Activated T-helper 1 cell treated with anti-CD3 and anti-CD28 coated beads, Interleukin-12 subunit alpha, Interleukin-12 subunit beta, Interleukin-2, Interleukin-4 antibody, amounts not matched to agents 30 ng/mL and 10 ng/mL and 1 ng/mL, durations not matched to agents 14 hours and 24 hours and 36 hours (primary cell): ENCODE measurements at regions not wholly inside any gene's neighbourhood (a gene's known extent, or its start where the extent isn't known, plus 50 kb on each side); places are given as distances from the start of the nearest gene placed in this dataset.

Experiments
- DNase-seq: peaks from one replicate; pipeline ENCODE4 v3.0.0; 2021; ENCODE audit warnings: low spot score
- H3K27ac Mint-ChIP-seq: one replicate; pipeline ENCODE4 v1.8.0; 2021; ENCODE audit warnings: mild to moderate bottlenecking, mixed read lengths
- H3K27me3 Mint-ChIP-seq: one replicate; pipeline ENCODE4 v1.8.0; 2022; ENCODE audit warnings: mild to moderate bottlenecking, moderate library complexity, mixed read lengths; ENCODE audit not compliant: insufficient read depth
- H3K36me3 Mint-ChIP-seq: one replicate; pipeline ENCODE4 v1.8.0; 2021; ENCODE audit warnings: low read depth, mixed read lengths
- H3K4me1 Mint-ChIP-seq: one replicate; pipeline ENCODE4 v1.8.0; 2021; ENCODE audit warnings: low read depth, mixed read lengths
- H3K4me3 Mint-ChIP-seq: one replicate; pipeline ENCODE4 v1.8.0; 2021; ENCODE audit warnings: mild to moderate bottlenecking, moderate library complexity, mixed read lengths
- H3K9me3 Mint-ChIP-seq: one replicate; pipeline ENCODE4 v1.8.0; 2021; ENCODE audit warnings: mixed read lengths
- intact Hi-C: fragments of 100-400 bp; cut with micrococcal nuclease; formaldehyde crosslinking; loops from one replicate; pipeline ENCODE4 v1.15.1; 2024

DNA sequence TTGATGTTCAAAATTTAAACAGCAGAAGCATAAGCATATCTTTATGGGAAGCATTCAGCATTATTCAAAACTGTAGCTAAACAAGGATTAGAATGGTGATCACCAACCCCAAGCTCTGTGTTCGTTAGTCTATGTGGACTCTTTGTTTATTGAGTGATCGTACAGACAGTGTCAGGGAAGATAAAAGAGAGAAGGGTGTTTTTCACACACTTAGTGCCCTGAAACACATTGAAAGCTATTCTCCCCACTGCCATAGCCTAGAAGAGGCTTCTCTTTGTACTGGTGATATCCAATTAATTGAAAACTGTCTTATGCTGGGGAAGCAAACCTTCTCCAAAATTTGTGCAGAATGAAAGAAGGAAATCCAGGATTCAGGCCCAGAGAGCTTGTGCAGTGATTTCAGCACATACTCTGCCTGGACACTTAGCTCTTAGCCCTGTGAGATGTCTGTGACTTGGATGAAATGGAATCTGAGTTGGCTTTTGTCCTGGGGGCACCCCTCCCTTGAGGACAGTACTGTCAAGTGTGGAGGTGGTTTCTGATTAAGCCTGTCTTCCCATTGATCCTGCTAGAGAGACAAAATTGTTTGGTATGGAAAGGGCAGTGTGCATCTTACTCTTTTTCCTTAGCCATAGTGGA, 125.7 kb upstream of the MTHFD1L start:
- Mint-ChIP-seq H3K36me3 (no peaks in the 10 kb centered on the region), H3K27ac (no peak overlapping the region), H3K4me3 (no peak overlapping the region), H3K9me3 (no peaks in the 10 kb centered on the region), H3K4me1 (no peaks in the 10 kb centered on the region), H3K27me3 (no peaks in the 10 kb centered on the region)
- intact Hi-C loops = loop anchor here (2.0 kb wide), 1 partner anchor 321 kb away; no protein-coding TSS in a partner anchor
- DNase-seq = no peak

DNA sequence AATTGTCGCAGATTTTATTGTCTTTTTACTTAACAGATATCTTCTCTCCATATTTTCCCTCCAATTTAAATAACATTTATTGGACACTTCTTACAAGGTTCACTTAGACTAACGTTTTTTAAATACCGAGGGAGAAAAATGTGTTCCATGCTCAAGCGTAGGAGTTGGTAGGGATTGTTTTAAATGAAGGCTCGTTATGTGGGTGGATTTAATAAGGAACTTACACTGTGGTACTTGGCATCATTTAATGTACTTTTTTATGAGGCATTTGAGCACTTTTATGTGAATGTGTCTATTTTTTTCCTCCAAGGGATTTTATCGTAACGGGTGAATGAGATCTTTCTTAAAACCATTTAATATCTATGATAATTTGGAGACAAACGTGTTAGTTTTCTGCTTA, 125.0 kb upstream of the MTHFD1L start:
- Mint-ChIP-seq H3K27me3 (no peaks in the 10 kb centered on the region), H3K36me3 (no peaks in the 10 kb centered on the region), H3K27ac (no peak overlapping the region), H3K4me1 (no peaks in the 10 kb centered on the region), H3K9me3 (no peaks in the 10 kb centered on the region), H3K4me3 (no peak overlapping the region)
- no peak for DNase-seq
- intact Hi-C loops = loop anchor here (2.0 kb wide), 1 partner anchor 322 kb away; no protein-coding TSS in a partner anchor

DNA sequence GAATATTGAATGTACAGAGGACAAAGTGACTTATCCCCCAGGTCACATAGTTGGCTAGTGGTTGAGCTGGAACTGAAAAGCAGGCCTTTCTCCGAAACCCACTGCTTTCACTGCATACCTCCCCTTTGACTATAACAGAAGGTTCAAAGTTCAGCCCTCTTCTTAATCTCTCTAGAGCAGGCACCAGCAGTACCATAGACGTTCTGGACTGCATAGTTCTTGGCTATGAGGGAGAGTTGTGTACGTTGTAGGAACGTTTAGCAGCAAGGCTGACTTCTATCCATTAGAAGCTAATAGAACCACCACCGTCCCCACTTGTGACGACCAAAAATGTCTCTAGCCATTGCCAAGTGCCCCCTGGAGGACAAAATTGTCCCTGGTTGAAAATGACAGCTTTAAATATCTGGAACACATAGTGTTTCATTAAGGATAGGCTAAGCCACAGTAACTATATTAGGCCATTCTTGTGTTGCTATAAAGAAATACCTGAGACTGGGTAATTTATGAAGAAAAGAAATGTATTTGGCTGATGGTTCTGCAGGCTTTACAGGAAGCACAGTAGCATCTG, 123.8 kb upstream of the MTHFD1L start:
- DNase-seq = no peak
- H3K4me1 Mint-ChIP-seq = no peaks in the 10 kb centered on the region
- no peaks in the 10 kb centered on the region for H3K36me3 Mint-ChIP-seq
- no peak overlapping the region for H3K4me3 Mint-ChIP-seq
- H3K9me3 Mint-ChIP-seq = no peaks in the 10 kb centered on the region
- no peak overlapping the region for H3K27ac Mint-ChIP-seq
- intact Hi-C loops = loop anchor here (2.0 kb wide), 1 partner anchor 323 kb away; no protein-coding TSS in a partner anchor
- no peaks in the 10 kb centered on the region for H3K27me3 Mint-ChIP-seq

DNA sequence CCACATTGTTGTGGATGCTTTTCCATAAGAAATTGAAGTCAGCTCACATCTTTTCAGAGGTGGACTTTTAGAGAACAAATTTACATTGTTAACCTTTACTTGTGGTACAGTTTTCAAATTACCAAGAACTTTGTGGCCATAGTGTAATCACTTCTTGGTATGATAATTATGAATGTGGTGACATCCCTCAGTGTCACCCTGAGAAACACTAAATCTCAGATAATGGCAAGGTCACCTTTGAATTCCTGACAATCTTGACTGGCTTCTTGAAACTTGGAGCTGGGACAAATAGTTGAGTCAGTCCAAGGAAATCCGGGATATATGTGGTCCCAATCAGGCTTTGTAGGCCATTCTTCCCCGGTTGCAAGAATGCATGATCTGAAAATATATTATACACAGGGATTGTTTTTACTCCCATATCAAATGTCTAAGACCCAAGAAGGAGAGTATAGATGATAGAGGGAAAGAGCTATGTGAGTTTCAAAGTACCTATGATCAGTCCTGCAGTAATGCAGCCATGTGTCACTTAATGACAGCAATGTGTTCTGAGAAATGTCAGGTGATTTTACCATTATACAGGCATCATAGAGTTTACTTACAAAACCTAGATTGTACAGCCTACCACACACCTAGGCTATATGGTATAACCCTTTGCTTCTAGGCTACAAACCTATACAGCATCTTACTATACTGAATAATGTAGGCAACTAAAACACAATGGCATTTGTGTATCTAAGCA, 120.8 kb upstream of the MTHFD1L start:
- intact Hi-C loops = no loop called here
- no peaks in the 10 kb centered on the region for H3K27me3 Mint-ChIP-seq
- no peaks in the 10 kb centered on the region for H3K9me3 Mint-ChIP-seq
- no peak for DNase-seq
- H3K4me1 Mint-ChIP-seq = no peaks in the 10 kb centered on the region
- no peak overlapping the region for H3K27ac Mint-ChIP-seq
- no peak overlapping the region for H3K4me3 Mint-ChIP-seq
- no peaks in the 10 kb centered on the region for H3K36me3 Mint-ChIP-seq

DNA sequence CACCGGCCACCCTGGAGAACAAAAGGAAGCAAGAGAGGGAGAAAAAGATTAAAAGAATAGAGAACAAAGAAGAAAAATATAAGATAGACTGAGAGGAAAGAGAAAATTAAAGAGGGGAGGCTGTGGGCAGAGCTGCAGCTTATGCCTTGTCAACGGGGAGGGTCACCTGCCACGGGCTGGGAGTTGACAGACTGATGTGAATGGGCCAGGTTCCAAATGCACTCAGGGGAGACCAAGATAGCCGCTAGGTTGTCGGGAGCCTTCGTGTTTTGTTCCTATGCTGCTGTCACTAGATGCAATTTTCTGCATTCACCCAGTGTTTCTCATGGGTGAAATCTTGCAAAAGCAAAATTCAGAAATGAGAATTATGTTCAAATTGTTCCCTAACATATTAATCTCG, 119.6 kb upstream of the MTHFD1L start:
- H3K27ac Mint-ChIP-seq = no peak overlapping the region
- H3K36me3 Mint-ChIP-seq = no peaks in the 10 kb centered on the region
- H3K9me3 Mint-ChIP-seq = no peaks in the 10 kb centered on the region
- DNase-seq = no peak
- H3K27me3 Mint-ChIP-seq = no peaks in the 10 kb centered on the region
- no peaks in the 10 kb centered on the region for H3K4me1 Mint-ChIP-seq
- intact Hi-C loops = no loop called here
- H3K4me3 Mint-ChIP-seq = no peak overlapping the region

DNA sequence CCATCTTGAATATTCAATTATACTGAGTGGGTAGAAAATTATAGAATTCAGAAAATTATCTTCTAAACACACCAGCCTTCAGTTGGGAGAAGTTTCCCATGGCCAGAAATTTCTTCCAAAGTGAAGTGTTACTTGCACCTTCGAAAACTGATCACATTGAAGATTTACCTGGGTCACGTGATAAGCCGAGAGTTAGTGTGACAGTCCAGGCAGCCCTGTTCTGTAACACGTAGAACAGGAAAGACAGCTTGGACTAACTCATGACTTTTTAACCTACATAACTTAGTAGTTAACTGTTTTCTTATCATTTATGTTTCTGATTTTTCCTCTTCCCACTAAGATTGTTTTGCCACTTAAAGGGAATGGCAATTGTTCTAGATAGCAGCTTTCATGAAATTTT, 118.3 kb upstream of the MTHFD1L start:
- intact Hi-C loops = no loop called here
- Mint-ChIP-seq H3K27me3 (no peaks in the 10 kb centered on the region), H3K36me3 (no peaks in the 10 kb centered on the region), H3K27ac (no peak overlapping the region), H3K9me3 (no peaks in the 10 kb centered on the region), H3K4me3 (no peak overlapping the region), H3K4me1 (no peaks in the 10 kb centered on the region)
- DNase-seq = no peak

DNA sequence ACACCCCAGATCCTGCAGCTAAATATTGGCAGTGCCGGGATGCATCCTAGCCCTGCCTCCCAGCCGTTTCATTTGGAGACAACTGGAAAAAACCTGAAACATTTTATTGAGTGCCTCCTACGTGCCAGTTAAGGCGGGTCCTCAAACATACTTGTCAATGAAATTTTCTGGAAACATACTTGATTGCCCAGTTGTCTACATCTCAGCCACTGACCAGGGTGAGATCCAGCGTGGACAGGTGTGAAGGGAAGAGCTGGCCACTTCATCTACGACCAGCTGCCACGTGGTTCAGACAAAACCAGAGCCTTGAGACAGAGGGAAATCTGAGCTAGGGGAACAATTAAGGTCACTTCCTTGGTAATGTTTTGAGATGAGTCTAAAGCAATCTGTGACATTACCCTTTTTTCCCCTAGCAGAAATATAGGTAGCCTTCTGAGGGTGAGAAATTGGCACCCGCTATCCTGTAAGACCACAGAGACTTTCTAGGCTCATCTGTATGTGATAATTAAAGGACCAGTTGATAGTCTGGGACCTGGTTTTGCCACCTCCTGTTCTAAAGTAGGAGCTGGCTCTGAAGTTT, 116.3 kb upstream of the MTHFD1L start:
- no peaks in the 10 kb centered on the region for H3K9me3 Mint-ChIP-seq
- H3K4me3 Mint-ChIP-seq = no peak overlapping the region
- no peak overlapping the region for H3K27ac Mint-ChIP-seq
- no peak for DNase-seq
- H3K27me3 Mint-ChIP-seq = peaks cover 2% of the 10 kb centered on the region
- H3K4me1 Mint-ChIP-seq = no peaks in the 10 kb centered on the region
- H3K36me3 Mint-ChIP-seq = no peaks in the 10 kb centered on the region
- intact Hi-C loops = no loop called here

DNA sequence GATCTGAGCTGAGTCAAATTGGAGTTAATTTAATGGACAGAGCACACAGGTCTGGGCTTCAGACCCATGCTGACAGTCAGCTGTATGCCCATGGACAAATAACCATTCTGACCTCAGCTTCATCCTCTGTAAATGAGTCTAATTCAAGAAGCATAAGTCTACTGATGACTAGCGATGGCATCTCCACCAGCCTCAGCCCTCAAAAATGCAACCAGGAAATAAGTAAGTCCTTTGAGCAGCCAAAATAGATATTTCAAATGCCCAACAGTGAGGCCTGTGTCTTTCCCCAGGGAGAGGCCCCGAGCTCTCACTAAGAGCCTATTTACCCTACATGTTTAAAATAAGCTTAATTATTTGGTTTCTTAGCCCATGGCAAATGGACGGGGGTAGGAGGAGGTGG, 114.2 kb upstream of the MTHFD1L start:
- H3K4me1 Mint-ChIP-seq = no peaks in the 10 kb centered on the region
- DNase-seq = no peak
- no peak overlapping the region for H3K4me3 Mint-ChIP-seq
- peaks cover 2% of the 10 kb centered on the region for H3K27me3 Mint-ChIP-seq
- intact Hi-C loops = no loop called here
- no peaks in the 10 kb centered on the region for H3K9me3 Mint-ChIP-seq
- no peak overlapping the region for H3K27ac Mint-ChIP-seq
- H3K36me3 Mint-ChIP-seq = no peaks in the 10 kb centered on the region

DNA sequence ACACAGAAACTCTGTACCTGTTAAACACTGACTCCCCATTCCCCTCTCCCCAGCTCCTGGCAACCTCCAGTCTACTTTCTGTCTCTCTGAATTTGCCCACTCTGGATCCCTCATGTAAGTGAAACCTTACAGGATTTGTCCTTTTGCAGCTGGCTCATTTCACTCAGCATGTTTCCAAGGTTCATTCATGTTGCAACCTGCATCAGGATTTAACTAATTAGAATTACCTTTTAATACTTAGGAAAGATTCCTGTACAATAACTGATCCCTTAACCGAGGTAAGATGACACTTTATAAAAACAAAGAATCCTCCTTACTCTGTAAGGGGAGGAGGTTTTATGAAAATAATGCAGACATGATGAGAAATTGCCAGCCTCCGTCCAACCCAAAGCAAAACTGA, 113.1 kb upstream of the MTHFD1L start:
- Mint-ChIP-seq H3K27ac (no peak overlapping the region), H3K9me3 (no peaks in the 10 kb centered on the region), H3K27me3 (peaks cover 2% of the 10 kb centered on the region), H3K4me1 (no peaks in the 10 kb centered on the region), H3K4me3 (no peak overlapping the region), H3K36me3 (no peaks in the 10 kb centered on the region)
- intact Hi-C loops = no loop called here
- no peak for DNase-seq

DNA sequence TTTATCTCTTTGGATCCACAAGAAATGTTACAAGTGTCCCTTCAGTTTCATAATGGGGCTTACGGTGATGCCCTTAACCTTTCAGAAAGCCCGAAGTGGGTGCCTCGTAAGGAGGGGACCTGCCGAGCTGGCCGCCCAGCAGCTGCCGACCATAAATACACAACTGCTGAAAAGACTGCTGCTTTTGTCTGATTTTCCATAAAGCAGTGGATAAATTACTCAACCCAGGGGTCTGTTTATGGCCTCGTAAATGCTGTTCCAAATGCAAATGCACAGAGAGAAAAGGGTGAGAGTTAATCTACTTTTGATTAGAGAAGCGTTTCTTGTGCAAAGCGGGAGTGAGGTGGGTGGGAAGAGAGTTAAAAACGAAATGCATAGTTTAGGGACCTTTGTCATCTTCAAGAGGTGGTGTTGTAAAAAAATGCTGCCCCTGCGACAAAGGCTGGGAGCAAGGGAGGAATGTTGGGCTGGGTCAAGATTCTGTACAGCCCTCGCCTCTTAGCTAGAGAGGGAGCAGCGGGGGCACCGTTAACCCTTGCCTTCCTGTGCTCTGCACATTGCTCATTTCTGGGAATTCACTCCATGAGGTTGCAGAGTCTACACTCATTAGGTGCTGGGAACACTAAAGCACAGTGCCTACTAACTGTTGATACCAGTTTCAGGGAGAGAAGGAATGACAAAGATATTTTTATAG, 112.0 kb upstream of the MTHFD1L start:
- intact Hi-C loops = no loop called here
- Mint-ChIP-seq H3K9me3 (no peaks in the 10 kb centered on the region), H3K27ac (no peak overlapping the region), H3K4me3 (no peak overlapping the region), H3K4me1 (no peaks in the 10 kb centered on the region), H3K27me3 (peaks cover 2% of the 10 kb centered on the region), H3K36me3 (no peaks in the 10 kb centered on the region)
- no peak for DNase-seq

DNA sequence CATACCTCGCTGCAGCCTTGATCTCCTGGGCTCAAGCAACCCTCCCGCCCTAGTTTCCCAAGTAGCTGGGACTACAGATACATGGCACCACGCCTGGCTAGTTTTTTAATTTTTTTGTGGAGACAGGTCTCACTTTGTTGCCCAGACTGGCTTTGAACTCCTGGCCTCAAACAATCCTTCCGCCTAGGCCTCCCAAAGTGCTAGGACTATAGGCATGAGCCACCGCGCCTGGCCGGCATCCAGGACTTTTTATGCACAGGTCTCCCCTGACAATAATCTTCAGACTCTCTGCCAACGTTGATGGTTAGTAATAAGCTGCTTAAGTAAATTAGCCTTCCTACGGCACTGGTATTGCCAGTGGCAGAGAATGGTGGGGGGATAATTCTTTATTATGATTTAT, 110.5 kb upstream of the MTHFD1L start:
- DNase-seq = no peak
- Mint-ChIP-seq H3K27me3 (peaks cover 2% of the 10 kb centered on the region), H3K9me3 (no peaks in the 10 kb centered on the region), H3K4me1 (no peaks in the 10 kb centered on the region), H3K4me3 (no peak overlapping the region), H3K36me3 (no peaks in the 10 kb centered on the region), H3K27ac (no peak overlapping the region)
- intact Hi-C loops = no loop called here

DNA sequence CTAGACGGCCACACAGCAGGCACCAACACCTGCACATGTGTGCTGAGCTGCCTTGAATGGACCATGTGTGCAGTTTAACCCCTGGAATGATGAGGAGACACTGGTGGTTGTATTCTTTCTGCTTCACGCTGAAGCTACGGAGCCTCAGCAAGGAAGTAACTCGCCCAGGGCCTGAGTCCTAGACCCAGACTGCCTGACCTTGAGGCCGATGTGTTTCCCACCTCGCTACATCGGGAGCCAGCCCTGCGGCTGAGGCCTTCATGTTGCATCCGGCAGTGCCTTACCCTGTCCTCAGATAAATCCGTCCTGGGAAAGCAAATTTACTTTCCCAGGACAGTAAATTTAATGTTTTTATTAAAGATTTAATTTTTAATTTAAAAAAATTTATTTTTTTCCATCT, 110.0 kb upstream of the MTHFD1L start:
- Mint-ChIP-seq H3K36me3 (no peaks in the 10 kb centered on the region), H3K27ac (no peak overlapping the region), H3K4me1 (no peaks in the 10 kb centered on the region), H3K27me3 (peaks cover 2% of the 10 kb centered on the region), H3K9me3 (no peaks in the 10 kb centered on the region), H3K4me3 (no peak overlapping the region)
- no peak for DNase-seq
- intact Hi-C loops = no loop called here

DNA sequence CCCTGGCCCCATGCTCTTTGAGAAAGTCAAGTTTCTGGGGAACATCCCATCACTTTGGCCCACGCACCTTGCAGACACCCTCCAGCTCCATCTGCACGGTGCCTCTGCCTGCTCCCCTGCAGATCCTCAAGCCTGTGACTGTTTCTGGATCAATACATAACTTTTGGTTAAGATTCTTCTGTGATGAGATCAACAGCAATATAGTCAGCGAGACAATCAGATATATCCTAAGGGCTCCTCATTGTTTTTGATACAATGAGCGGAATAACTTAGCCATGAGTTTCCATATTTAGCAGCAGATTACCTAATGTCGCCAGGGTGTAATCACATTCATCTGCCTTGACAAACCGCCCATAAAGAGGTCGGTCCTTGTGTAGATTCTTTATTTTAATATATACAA, 109.3 kb upstream of the MTHFD1L start:
- H3K27me3 Mint-ChIP-seq = peaks cover 2% of the 10 kb centered on the region
- no peaks in the 10 kb centered on the region for H3K9me3 Mint-ChIP-seq
- intact Hi-C loops = no loop called here
- no peak overlapping the region for H3K4me3 Mint-ChIP-seq
- no peak overlapping the region for H3K27ac Mint-ChIP-seq
- DNase-seq = no peak
- no peaks in the 10 kb centered on the region for H3K36me3 Mint-ChIP-seq
- H3K4me1 Mint-ChIP-seq = no peaks in the 10 kb centered on the region
